NT2/D1 (cell line): ENCODE measurements at regions not wholly inside any gene's neighbourhood (a gene's known extent, or its start where the extent isn't known, plus 50 kb on each side); places are given as distances from the start of the nearest gene placed in this dataset.

Experiments used
- SUZ12 ChIP-seq: IDR thresholded peaks from 2 replicates; pipeline ENCODE4 v1.6.1; 2011; ENCODE audit not compliant: insufficient read length, insufficient read depth; ENCODE audit errors: extremely low read depth
- YY1 ChIP-seq: IDR thresholded peaks from 2 replicates; pipeline ENCODE4 v1.6.1; 2011; ENCODE audit not compliant: insufficient read length, insufficient read depth

DNA sequence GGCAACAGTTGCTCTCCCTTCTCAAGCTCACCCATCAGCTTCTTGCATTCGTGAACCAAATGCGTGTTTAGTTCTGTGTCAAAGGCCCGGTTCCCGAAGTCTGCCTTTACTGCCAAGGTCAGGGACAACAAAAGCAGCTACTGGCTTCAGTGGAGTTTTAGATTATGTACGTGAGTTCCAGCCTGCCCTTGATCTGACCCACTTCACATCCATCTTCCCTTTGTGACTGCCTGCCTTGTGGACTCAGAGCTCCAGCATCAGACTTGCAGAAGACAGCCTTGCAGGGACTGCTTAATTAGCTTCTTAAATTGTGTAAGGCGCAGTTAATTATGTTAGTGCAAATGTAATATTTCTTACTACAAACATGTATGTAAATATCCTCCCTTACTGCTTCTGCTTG lies 774.7 kb upstream of the EDIL3 start:
- no peak for TF ChIP-seq YY1
- no peak for TF ChIP-seq SUZ12
